ENCODE measurements at regions not wholly inside any gene's neighbourhood (a gene's known extent, or its start where the extent isn't known, plus 50 kb on each side); places are given as distances from the start of the nearest gene placed in this dataset.
"Not testable (repeated sequence)": the region's sequence is repeated elsewhere in the genome, so short reads cannot be mapped to it uniquely, and the experiment has no call there.

DNA sequence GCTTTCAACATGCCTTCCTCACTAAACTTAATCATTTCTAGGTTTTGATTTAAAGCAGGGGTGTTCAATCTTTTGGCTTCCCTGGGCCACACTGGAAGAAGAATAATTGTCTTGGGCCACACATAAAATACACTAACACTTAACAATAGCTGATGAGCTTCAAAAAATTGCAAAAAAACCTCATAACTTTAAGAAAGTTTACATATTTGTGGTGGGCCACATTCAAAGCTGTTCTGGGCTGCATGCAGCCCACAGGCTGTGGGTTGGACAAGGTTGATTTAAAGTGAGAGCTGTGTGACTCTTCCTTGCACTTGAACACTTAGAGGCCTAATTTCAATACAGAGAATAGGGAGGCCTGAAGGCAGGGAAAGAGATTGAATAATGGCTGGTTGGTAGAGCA is 598.3 kb downstream of the EFNA5 start:
- no peak for DNase-seq (ENCODE audit: low read depth in 2 of 2)

DNA sequence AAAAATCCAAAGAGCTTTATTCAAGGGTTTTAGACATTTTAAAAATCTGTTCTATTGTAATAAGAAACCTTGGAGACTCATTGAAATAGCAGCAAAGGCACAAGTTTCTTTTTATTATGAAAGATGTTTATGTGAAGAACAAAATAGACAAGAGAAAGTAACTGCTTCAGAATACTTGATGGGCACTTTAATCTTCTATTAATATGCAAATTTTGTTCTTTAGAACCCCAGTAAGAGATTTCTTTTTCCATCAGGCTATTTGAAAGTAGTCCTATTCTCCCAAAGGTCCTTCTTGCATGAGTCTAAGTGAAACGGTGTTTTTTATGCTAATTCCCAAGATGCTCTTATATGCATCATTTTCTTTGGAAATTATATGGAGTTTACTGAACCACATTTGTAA is 602.0 kb downstream of the EFNA5 start:
- DNase-seq (ENCODE audit: low read depth in 2 of 2) = no peak

DNA sequence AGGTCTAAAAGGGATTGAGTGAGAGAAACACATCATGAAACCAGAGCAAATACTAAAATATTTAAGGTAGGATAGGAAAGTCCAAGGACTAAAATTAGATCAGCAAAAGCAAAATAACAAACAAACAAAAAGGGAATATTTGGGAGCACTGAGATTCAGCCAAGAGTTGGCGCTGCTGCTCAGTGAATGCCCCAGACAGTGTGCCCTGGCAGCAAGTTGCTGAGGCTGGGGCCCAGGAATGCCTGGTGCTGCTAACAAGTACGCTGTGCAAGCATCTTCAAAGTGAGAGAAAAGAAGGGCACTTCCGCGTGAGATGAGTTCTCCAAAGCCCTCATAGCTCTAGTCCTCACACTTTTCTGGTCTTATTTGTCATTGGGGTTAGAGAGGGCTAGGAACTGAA is 603.3 kb downstream of the EFNA5 start:
- DNase-seq (ENCODE audit: low read depth in 2 of 2) = no peak

DNA sequence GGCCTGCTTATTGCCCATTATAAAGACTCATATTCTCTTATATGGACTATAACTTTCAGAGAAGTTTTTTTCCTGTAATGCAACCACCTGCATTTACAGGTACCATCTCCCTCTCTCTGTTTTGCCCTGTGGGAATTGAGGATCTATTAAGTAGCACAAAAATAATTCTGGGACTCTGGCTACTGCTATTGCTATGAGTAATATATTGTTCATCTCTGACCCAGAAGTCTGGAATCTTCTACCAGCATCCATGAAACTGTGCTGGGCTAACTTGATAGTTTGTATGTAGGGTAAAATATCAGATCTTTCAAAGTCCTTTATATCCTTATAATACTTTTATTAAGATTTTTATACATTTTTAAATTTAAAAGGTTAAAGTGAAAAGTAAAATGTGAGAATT is 607.2 kb downstream of the EFNA5 start:
- no peak for DNase-seq (ENCODE audit: low read depth in 2 of 2)

DNA sequence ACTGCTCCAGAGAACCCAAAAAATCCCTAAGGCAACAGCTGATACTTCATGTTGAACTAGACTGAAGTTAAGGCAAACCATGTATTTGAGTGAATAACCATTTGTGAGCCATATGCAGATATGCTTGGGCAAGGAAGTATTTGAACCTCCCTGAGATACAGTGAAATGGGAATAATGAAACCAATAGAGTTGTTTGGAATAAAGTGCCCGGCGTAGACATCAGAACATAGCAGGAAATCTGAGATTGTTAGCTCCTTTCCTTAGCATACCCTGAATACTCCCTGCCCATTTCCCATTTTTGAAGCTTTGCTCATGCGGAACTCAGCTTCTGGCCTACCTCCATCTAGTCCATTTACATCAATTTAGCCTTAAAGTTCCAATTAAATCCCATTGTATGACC is 611.9 kb downstream of the EFNA5 start:
- DNase-seq (ENCODE audit: low read depth in 2 of 2) = no peak

DNA sequence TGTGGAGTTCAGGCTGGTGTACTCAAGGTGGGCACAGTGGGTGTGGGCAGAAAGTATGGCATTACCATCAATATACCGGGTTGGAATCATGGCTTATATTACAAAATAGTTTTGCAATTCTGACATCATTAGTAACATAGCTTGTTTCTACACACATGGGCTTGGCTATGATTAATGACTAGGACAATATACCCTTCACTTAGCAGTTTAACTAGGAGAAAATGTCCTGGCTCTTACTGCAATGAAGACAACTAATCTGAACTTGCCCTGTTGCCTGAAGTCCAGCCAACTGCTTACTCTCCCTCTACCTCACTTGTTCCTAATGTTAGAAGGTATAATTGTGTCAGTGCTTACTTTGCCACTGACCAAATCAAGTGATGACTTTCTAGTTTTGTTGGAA is 612.5 kb downstream of the EFNA5 start:
- no peak for DNase-seq (ENCODE audit: low read depth in 2 of 2)

DNA sequence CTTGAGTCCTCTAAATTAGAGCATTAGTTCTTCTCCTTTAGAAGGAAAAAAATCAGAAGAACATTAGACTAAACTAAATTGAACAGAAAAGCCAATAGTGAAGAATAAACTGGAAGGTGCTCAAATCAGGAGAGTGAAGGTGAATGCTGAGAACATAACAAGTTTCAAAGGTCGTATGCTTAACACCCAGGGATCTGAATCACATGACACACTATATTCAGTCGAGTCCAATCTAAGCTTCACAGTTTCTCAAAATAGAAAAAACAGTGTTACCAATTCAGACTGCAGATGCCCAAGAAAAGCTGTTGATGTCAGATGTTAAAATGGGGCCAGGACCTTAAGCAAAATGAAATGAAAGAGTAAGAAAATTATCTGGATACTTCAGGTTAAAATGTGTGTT is 614.5 kb downstream of the EFNA5 start:
- DNase-seq (ENCODE audit: low read depth in 2 of 2) = no peak

DNA sequence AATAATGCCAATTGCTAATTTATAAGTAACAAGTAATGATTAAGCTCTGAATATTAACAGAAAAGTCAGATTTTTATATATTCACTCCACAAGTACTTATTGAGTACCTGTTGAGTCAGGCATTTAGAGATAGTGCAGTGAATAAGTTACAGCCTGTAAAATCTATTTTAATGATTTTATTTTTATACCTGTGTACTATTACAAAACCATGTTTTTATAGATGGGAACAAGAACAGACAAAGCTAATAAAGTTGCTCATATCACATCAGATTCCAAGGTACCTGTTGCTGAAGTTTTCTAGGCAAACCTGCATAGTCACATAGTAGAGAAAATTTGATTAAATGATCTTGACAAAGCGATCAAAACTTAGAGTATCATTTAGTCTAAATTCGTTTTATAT is 623.7 kb downstream of the EFNA5 start:
- DNase-seq (ENCODE audit: low read depth in 2 of 2) = no peak

DNA sequence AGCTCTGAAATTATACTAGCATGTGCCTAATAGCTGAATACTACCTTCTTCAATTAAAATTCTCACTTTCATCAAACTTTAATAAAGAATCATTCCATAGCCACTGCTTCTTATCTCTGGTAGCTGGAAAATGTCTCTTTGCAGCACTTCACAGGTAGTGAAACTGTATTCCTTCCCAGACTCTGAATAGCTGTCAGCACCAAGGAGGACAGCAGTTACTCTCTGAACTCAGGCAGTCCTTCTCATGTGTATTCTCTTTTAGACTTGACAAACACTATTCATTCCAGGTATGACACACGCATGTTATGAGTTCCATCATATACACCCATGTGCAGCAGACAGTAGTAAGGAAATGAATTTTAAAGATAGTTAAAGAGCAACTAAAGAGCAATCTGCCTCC is 627.1 kb downstream of the EFNA5 start:
- no peak for DNase-seq (ENCODE audit: low read depth in 2 of 2)

DNA sequence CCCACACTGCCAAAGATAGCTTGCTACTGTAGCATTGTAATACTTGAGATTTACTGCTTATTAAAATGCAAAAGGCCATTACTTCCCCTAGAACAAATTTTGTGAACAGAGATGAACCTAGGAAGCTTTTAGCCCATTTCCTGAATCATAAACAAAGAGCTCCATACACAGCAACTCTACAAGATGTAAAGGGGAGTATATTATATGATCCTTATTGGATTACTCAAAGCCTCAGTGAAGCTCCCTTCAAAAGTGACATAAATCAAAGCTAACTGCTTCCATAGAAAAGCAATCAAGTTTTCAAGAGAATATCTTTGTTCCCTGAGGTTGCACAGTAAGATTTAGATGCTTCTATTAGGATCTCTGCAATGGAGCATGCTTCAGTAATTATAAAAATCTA is 629.8 kb downstream of the EFNA5 start:
- DNase-seq (ENCODE audit: low read depth in 2 of 2) = no peak

DNA sequence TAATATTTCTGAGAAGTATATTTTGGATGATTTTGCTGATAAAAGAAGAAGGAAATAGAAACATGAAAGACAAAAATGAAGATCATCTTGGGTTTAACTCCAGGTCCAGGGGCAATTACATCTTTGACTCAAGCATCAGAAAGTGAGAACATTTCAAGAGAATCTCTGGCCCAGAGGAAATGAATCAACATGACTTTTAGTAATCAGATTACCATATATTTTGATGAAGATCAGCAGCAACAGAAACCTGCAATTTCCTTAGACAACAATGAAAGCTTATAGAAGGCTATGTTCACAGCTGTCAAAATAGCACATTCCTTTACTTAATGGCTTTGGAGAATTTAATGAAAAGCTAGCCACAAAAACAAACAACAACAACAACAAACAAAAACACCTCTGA is 638.1 kb downstream of the EFNA5 start:
- DNase-seq (ENCODE audit: low read depth in 2 of 2) = no peak

DNA sequence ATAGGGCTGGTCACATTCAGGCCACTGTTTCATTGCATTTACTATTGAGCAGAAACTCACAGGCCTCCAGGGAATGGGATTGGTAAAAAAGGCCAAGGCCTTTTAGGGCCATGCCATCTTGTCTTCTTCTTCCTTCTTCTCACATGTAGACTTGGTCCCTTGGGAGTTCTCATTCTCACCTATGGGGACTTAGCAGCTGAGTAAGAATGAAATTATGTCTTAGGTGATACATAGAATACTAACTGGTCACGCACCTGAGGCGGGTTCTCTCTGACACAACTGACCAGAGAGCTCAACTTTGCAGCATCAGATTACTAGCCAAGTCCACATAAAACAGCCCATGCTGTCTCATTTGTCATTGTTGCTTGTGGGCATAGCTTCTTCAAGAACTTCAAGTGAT is 641.8 kb downstream of the EFNA5 start:
- DNase-seq (ENCODE audit: low read depth in 2 of 2) = no peak

DNA sequence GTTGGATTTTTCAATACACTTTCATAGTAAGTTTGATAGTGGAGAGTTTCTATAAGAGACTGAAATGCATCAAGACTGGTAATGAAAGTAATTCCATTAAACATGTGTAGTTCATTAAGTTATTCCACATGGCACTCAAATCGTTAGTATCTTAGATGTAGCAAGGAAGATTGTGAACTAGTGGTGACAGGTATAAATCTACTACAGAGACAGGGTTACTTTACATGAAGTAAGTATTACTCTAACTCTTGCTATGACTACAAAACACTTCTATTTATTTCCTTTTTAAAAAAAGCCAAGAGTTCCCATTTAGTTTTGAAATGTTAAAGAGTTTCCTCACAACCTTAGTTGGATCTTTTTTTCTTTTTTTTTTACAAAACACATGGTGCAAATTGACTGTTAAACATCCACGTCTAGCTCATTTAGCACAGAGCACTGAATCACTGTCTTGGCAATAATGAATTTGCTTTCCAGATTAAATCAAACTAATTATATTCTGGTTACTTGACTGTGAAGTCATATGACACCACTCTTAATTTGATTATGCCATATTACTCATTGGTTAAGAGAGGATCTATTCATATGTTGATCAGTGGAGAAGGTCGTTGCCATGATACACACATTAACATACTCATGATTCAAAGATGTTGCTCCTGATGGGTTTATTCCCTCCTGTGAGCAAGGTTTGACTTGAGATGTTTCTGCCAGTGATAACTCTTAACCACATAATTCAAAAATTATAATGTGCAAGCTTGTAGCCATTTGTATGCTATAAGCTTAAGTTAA is 644.8 kb downstream of the EFNA5 start:
- no peak for DNase-seq (ENCODE audit: low read depth in 2 of 2)

DNA sequence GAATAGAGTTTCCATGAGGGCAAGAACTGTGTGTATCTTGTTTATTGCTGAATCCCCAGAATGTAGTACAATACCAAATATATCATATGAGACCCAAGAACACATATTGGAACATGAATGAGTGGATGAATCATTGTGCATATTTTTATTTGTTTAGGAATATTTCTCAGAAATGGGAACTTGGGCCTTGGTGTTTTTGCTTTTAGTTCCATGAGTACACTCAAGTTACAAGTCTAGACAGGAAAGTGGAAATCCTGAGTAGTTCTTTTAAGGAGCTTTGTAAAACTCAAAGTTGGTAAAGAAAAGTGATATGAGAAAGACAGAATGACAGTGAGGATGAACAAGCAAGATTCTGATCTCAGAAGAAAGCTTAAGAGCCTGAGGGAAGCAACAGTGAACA is 647.0 kb downstream of the EFNA5 start:
- no peak for DNase-seq (ENCODE audit: low read depth in 2 of 2)

DNA sequence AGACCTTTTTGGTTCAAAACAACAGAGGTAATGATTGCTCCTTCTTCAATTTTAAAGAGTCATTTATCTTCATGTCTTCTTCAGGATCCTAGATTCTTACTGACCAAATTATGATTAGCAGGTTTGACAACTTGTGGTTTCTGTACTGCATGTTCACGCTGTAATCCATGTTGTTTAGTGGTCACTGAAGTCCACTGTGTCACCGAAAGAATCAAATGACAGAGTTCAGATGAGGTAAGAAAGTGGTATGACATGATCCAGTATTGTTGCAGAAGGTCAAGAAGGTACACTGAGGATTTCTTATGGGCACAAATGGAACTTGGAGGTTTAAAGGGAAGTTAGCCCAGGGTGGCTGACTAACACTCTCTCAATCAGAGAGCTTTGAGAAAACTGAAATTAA is 649.2 kb downstream of the EFNA5 start:
- DNase-seq (ENCODE audit: low read depth in 2 of 2) = no peak

DNA sequence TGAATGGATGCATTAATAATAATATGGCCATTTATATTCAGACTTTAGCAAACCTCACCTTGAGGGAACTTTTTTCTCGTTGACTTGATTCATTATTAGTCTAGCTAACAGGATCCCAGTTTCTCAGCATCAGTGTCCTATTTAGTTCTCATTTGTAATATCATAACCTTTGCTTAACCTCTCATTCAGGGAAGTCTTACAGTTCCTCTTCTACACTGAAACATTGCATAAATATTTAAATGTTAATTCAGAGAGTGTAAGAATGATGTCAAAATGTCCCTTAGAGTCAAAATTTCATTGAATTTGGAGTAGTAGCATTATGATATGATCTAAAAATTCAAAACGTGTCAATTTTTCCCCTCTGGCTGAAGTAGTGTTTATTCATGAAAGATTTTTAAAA is 650.1 kb downstream of the EFNA5 start:
- no peak for DNase-seq (ENCODE audit: low read depth in 2 of 2)

DNA sequence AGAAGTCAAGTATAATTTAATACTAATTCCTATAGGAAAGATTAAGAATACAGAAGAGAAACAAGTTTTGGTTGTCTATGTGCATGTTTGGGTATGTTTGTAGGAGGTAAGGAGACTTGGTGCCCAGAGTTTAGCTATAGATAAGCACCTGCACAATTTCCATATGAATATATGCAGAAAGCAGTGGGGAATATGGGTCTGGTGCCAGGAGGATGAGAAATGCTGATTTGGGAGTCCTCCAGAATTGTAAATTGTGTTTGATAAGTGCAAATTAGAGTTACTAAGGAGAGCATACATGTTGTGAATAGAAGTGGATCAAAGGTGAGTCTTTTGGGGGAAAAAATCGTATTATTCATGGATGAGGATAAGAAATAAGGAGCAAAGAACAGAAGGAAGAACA is 653.1 kb downstream of the EFNA5 start:
- no peak for DNase-seq (ENCODE audit: low read depth in 2 of 2)

DNA sequence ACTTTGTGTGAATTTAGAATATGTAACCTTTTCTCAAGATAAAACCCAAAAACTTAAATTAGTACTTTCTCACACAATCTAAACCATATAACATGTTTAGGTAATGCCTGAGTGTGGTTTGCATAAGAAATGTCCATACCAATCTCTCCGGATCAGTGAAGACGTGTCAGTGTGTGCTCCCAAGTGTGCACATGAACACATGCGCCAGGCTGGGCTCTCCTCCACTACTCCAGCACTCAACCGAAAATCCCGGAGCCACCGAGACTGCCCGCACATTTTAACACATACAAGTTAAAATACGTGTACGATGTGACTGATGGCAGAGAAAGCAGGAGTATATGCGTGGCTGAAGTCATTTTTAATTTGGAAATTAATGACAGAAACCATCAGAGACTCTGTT is 658.4 kb downstream of the EFNA5 start:
- DNase-seq (ENCODE audit: low read depth in 2 of 2) = no peak

DNA sequence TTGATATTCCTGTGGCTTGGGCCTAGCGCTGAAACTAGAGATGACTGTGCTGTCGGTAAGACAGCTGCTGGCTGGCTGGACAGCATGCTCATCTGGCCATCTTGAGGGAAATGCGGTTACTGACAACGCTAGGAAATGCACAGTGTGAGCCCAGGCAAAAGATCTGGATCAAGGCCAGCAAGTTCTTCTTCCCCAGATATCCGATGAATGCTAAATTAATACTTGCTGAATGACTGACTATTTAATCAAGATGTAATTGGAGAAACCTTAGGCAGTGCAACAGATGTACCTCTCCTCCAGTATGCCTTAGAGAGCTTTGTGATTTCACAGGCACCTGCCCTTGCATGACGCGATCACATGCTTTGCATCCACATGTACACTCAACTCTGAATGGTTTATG is 659.1 kb downstream of the EFNA5 start:
- no peak for DNase-seq (ENCODE audit: low read depth in 2 of 2)

DNA sequence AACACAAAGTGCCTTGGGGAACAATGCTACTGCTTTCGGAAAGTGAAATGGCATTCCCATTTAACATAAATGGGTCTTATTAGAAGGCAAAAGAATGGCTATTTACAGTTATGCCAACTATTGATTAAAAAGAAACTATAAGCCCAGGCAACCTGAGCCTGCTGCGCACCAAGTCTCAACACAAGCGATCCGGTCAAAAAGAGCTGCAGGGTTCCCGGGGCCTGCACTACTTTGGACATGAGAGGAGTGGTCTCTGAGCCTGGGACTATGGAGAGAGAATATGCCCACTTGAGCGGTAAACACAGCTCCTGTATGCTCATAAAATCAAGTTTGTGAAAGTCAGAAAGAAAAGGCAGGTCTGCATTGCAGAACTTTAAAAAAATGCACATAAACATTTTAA is 660.7 kb downstream of the EFNA5 start:
- no peak for DNase-seq (ENCODE audit: low read depth in 2 of 2)

DNA sequence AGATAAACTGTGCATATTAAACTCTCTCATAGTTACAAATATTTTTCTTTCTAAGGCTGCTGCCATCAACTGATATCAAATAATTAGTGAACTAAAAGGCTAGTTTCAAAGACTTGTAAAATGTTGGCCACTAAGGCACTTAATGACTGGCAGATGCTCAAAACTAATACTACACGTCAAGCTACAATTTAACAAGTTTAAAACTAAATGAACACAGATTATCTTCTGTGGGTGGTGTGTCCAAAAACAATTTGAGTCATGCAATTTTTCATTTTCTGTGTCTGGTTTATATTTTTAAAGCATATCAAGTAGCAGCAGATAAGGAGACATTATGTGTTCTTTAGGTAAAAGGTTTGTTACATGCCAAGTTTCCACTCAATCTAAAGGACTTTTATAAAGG is 665.1 kb downstream of the EFNA5 start:
- DNase-seq (ENCODE audit: low read depth in 2 of 2) = no peak

DNA sequence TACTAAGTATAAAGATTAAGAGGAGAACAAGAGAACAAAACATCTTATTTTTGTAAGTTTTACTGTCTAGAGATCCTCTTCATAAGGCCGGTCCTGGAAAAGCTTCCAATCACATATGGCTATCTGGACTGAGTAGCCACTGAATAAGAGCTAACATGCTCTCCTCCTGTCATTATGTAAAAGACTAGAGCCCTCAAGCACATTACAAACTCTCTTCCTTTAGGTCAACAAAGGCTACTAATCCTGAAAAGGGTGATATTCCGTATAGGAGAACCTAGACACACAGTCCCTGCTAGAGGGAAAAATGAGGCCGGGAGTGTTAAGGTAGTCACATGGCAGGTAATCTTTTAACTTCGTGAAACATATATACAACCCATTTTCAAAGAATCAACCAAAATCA is 665.6 kb downstream of the EFNA5 start:
- no peak for DNase-seq (ENCODE audit: low read depth in 2 of 2)

DNA sequence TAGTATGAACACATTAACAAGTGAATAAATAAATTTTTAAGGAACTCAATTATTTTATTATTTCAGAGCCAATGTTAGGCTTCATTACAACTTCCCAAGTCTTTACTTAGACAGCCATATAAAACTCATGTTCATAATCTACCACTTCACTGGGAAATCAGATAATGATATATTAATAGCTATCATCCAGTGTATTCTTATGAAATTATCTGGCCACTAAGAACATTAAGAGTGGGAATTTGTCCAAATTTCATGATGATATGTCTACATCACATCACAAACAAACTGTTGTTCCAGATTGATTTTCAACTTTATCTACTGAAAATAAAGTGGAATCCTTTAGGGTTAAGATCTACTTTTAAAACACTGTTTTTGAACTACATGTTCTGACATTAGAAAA is 668.6 kb downstream of the EFNA5 start:
- DNase-seq (ENCODE audit: low read depth in 2 of 2) = no peak

DNA sequence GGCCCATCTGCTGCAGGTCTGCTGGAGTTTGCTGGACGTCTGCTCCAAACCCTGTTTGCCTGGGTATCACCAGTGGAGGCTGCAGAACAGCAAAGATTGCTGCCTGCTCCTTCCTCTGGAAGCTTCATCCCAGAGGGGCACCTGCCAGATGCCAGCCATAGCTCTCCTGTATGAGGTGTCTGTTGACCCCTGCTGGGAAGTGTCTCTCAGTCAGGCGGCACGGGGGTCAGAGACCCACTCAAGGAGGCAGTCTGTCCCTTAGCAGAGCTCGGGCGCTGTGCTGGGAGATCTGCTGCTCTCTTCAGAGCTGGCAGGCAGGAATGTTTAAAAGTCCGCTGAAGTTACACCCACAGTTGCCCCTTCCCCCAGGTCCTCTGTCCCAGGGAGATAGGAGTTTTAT is 671.2 kb downstream of the EFNA5 start:
- DNase-seq (ENCODE audit: low read depth in 2 of 2) = not testable (repeated sequence)
